LNCAP (cell line): ENCODE measurements at regions not wholly inside any gene's neighbourhood (a gene's known extent, or its start where the extent isn't known, plus 50 kb on each side); places are given as distances from the start of the nearest gene placed in this dataset.

Experiments used
- CTCF ChIP-seq: fragments of 450-650 bp; IDR thresholded peaks from 2 replicates; pipeline ENCODE4 v1.5.1; 2017; ENCODE audit warnings: mild to moderate bottlenecking

GRCh38 chr13:67392014-67392413 is 161.9 kb upstream of the PCDH9 start:
- no peak for TF ChIP-seq CTCF

- no peak for TF ChIP-seq CTCF
Observed at GRCh38 chr13:67390462-67391086, 160.4 kb upstream of the PCDH9 start.

DNA sequence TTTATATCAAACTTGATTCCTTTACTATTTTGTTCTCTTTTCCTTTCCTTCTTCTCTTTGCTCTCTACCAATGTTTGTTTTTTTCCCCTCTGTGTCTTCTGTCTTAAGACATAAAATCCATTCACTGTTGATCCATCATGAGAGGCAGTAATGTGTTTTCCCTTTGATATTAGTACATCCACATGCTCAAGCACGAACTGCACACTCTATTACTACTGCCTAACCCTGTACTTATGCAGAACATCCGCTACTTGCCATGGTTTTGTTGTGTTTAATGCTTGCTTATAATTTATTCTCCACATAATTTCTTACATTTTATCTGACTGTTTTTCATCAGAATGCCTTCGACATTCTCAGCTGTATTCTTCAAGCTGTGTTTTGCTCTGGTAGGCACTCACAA is 159.0 kb upstream of the PCDH9 start:
- TF ChIP-seq CTCF, result no peak

GRCh38 chr13:67377919-67378318 is 147.8 kb upstream of the PCDH9 start:
- no peak for TF ChIP-seq CTCF

DNA sequence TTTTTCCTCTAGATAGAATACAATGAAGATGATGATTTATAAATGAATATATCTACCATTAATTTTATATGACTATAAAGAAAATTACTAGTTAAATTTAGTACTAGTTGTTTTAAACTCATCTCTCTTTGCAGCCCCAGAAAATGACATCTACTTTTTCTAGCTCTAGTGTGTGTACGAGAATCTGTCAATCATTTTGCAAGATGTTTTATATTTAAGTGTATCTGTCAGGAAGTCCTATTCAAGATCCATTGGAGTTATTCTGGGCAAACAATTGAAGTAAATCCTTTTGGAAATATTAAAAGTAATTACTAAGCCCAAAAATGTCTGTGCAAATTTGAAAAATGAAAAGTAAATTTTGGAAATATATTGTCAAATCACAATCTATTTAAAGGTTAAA is 144.3 kb upstream of the PCDH9 start:
- no peak for TF ChIP-seq CTCF

DNA sequence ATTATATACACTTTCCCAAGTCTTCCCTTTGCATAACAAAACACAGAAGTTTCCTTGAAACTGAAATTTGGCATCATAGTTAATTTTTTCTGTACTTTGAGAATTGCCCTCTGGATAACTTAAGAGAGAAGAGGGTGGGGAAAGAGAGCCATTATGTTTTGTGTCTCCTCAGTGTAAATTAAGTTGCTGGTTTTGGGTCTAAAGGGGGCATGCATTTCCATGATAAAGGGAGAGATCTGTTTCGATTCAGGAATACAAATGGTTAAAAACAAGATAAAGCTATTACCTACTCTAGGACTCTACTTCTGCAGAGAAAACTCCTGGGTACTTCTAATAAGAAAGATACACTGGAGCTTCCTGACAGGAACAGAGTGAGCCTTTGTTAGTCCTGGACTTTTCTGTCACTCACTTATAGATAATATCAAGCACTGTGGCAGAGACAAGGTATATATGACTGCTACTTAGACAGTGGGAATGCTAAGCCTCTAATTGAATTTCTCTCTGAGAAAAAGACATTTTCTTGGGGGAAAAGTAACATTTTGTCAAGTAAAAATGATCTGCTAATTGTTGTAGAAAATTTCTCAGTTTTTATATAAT is 142.8 kb upstream of the PCDH9 start:
- TF ChIP-seq CTCF, result no peak

- TF ChIP-seq CTCF, result no peak
Observed at GRCh38 chr13:67369895-67370660, 139.9 kb upstream of the PCDH9 start.
